ENCODE measurements at regions not wholly inside any gene's neighbourhood (a gene's known extent, or its start where the extent isn't known, plus 50 kb on each side); places are given as distances from the start of the nearest gene placed in this dataset.

DNA sequence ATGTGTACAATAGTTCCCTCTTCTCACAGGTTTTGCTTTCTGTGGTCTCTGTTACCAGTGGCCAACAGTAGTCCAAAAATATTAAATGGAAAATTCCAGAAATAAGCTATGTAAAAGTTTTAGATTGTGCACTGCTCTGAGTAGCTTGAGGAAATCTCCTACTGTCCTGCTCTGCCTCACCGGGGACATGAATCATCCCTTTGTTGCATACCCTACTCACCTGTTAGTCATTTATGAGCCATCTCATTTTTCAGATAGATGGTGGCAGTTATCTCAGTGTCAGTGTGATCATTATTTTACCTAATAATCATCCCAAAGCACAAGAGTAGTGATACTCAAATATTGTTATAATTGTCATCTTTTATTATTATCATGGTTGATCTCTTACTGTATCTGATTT lies 688.1 kb downstream of the PLA2G4A start:
- TF ChIP-seq CTCF (IDR thresholded peaks at IDR 0.05): no peak
- no peak for TF ChIP-seq ZFX (IDR thresholded peaks at IDR 0.05; ENCODE audit: borderline replicate concordance)
- H3K27ac ChIP-seq: no peak overlapping the region

GRCh38 chr1:187517546-187517945 lies 688.8 kb downstream of the PLA2G4A start:
- no peak for TF ChIP-seq ZFX (IDR thresholded peaks at IDR 0.05; ENCODE audit: borderline replicate concordance)
- no peak for TF ChIP-seq CTCF (IDR thresholded peaks at IDR 0.05)
- no peak overlapping the region for H3K27ac ChIP-seq

DNA sequence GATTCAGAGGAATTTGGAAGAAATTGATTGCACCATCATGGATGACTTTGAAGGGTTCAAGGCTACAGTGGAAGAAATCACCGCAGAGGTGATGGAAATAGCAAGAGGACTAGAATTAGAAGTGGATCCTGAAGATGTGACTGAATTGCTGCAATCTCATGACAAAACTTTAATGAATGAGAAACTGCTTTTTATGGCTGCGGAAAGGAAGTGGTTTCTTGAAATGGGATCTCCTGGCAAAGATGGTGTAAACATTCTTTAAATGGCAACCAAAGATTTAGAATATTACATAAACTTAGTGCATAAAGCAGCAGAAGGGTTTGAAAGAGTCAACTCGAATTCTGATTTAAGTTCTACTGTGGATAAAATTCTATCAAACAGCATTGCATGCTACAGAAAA lies 698.6 kb downstream of the PLA2G4A start:
- TF ChIP-seq CTCF (IDR thresholded peaks at IDR 0.05) (no peak), ZFX (IDR thresholded peaks at IDR 0.05; ENCODE audit: borderline replicate concordance) (no peak)
- H3K27ac ChIP-seq: no peak overlapping the region

DNA sequence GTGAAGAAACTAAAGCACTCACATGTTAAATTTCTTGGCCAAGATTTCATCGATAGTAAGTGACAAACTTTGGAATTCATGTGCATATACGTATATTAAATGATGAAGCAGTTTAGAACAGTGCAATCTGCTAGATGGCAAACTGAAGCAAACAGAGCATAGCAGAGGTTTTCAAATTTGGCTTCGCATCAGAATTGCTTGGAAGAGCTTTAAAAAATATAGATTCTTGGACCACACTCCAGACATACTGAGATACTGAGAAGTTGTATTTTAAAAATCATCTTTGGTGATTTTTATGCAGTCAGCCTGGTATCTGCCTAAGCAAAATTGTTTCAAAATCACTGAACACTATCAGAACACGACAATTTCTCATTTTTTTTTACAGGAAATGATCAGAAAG lies 709.2 kb downstream of the PLA2G4A start:
- TF ChIP-seq ZFX (IDR thresholded peaks at IDR 0.05; ENCODE audit: borderline replicate concordance): no peak
- TF ChIP-seq CTCF (IDR thresholded peaks at IDR 0.05): no peak
- H3K27ac ChIP-seq: no peak overlapping the region

GRCh38 chr1:187549540-187549939 lies 720.8 kb downstream of the PLA2G4A start:
- TF ChIP-seq CTCF (IDR thresholded peaks at IDR 0.05) (no peak), ZFX (IDR thresholded peaks at IDR 0.05; ENCODE audit: borderline replicate concordance) (no peak)

GRCh38 chr1:187551061-187551460 lies 722.3 kb downstream of the PLA2G4A start:
- peak; percentile 46 for TF ChIP-seq CTCF (IDR thresholded peaks at IDR 0.05)
- no peak for TF ChIP-seq ZFX (IDR thresholded peaks at IDR 0.05; ENCODE audit: borderline replicate concordance)
- no peak overlapping the region for H3K27ac ChIP-seq

More at GRCh38 chr1:187549540-187549939, 720.8 kb downstream of the PLA2G4A start:
- no peak overlapping the region for H3K27ac ChIP-seq

DNA sequence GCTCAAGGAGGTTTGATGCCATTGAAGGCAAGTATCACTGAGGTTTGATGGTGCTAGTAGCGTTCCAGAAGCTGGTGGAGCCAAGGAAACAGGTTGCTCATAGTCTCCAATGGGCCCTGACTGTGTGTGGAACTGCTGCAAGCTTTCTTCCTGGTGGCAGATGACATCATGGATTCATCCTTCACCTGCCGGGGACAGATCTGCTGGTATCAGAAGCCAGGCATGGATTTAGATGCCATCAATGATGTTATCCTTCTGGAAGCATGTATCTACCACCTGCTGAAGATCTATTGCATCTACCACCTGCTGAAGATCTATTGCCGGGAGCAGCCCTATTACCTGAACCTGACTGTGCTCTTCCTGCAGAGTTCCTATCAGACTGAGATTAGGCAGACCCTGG lies 734.4 kb downstream of the PLA2G4A start:
- no peak for TF ChIP-seq ZFX (IDR thresholded peaks at IDR 0.05; ENCODE audit: borderline replicate concordance)
- no peak for TF ChIP-seq CTCF (IDR thresholded peaks at IDR 0.05)
- H3K27ac ChIP-seq: no peak overlapping the region

Measured in 22Rv1 (cell line).